GM12878 (cell line): ENCODE measurements at regions not wholly inside any gene's neighbourhood (a gene's known extent, or its start where the extent isn't known, plus 50 kb on each side); places are given as distances from the start of the nearest gene placed in this dataset.

ENCODE experiments used
- ATAC-seq: fragments of 200-7000 bp; cut with Tn5 transposase; 3 replicates; pipeline ENCODE4 v1.9.1; 2020; ENCODE audit warnings: mild to moderate bottlenecking, moderate library complexity
- BruUV-seq: library from RNA; stranded (reverse); fragments of 400-500 nt; replicated peaks from 2 replicates; lab custom pipeline; 2021; lab: Mats Ljungman, UMichigan
- CTCF ChIA-PET: fragments of 300-600 bp; sonication (Branson Sonifier 250); formaldehyde crosslinking; extraction: SDS; loops from one replicate; lab custom pipeline; 2021; ENCODE audit warnings: inconsistent platforms; lab: Yijun Ruan, JAX
- POLR2A ChIA-PET: fragments of 350-600 bp; formaldehyde crosslinking; extraction: SDS; loops from one replicate; lab custom pipeline; 2021; ENCODE audit warnings: inconsistent platforms; lab: Charles Lee
- RAD21 ChIA-PET: fragments of 300-600 bp; sonication (Branson Sonifier 250); formaldehyde crosslinking; loops from one replicate; lab custom pipeline; 2023; ENCODE audit warnings: antibody characterized with exemption; ENCODE audit not compliant: unreplicated experiment; lab: Charles Lee
- SMC1A ChIA-PET: fragments of 300-600 bp; sonication (Branson Sonifier 250); formaldehyde crosslinking; loops from one replicate; lab custom pipeline; 2023; ENCODE audit not compliant: unreplicated experiment, uncharacterized antibody; lab: Charles Lee
- DNase-seq: peaks from one replicate; pipeline ENCODE4 v3.0.0-alpha.2; 2011; ENCODE audit warnings: low read depth, low spot score
- FAIRE-seq: peaks from 3 replicates; lab custom pipeline; 2011; peaks lifted over from hg19 to GRCh38; lab: Jason Lieb, UNC
- H2AFZ ChIP-seq: 2 replicates; pipeline ENCODE4 v1.6.0; 2011; ENCODE audit warnings: low read depth, low read length, control low read depth; ENCODE audit not compliant: control insufficient read depth
- H3K27ac ChIP-seq: 2 replicates; pipeline ENCODE4 v1.5.1; 2011; ENCODE audit warnings: control low read depth; ENCODE audit not compliant: control insufficient read depth, insufficient read depth
- H3K27me3 ChIP-seq, 2 experiments: replicated peaks in 1 of 2; 2 replicates each; pipeline versions ENCODE4 v1.6.0 to v1.6.1; 2011; ENCODE audit warnings: low read length in 1 of 2; ENCODE audit not compliant: control insufficient read depth in 2 of 2, insufficient read depth in 2 of 2
- H3K36me3 ChIP-seq, 2 experiments: 2 replicates each; pipeline ENCODE4 v1.5.1; 2011; ENCODE audit warnings: low read length in 1 of 2; ENCODE audit not compliant: control insufficient read depth in 2 of 2, insufficient read depth in 2 of 2
- H3K4me1 ChIP-seq: 2 replicates; pipeline ENCODE4 v1.6.1; 2011; ENCODE audit warnings: mild to moderate bottlenecking, low read length, moderate library complexity, mixed read lengths; ENCODE audit not compliant: control insufficient read depth, insufficient read depth
- H3K4me2 ChIP-seq: 2 replicates; pipeline ENCODE4 v1.6.0; 2011; ENCODE audit warnings: control low read depth; ENCODE audit not compliant: control insufficient read depth, insufficient read depth
- H3K4me3 ChIP-seq: fragments of 200-600 bp; sonication (generic); 2 replicates; pipeline ENCODE4 v1.5.1; 2016
- H3K79me2 ChIP-seq: 2 replicates; pipeline ENCODE4 v1.6.0; 2011; ENCODE audit warnings: low read length; ENCODE audit not compliant: control insufficient read depth, insufficient read depth
- H3K9ac ChIP-seq: 2 replicates; pipeline ENCODE4 v1.8.0; 2011; ENCODE audit warnings: low read length, control low read depth, mixed read lengths; ENCODE audit not compliant: control insufficient read depth, insufficient read depth
- H3K9me3 ChIP-seq: replicated peaks from 3 replicates; pipeline ENCODE4 v1.5.1; 2011; ENCODE audit warnings: mild to moderate bottlenecking, low read length; ENCODE audit not compliant: control insufficient read depth, insufficient read depth
- H4K20me1 ChIP-seq: 2 replicates; pipeline ENCODE4 v1.6.0; 2011; ENCODE audit not compliant: control insufficient read depth, insufficient read depth
- EGR1 ChIP-seq, 2 experiments: IDR thresholded peaks; 1 replicate in 1 of 2; 2 replicates in 1 of 2; pipeline ENCODE4 v1.6.1; 2011 to 2012; ENCODE audit warnings: low read depth in 2 of 2, low read length in 2 of 2, borderline replicate concordance in 1 of 2, mild to moderate bottlenecking in 1 of 2, moderate library complexity in 1 of 2
- KLF5 ChIP-seq: fragments of 450-650 bp; IDR thresholded peaks from 2 replicates; pipeline ENCODE4 v1.6.1; 2014; ENCODE audit warnings: mild to moderate bottlenecking; ENCODE audit not compliant: partially characterized antibody
- LARP7 ChIP-seq: fragments of 450-650 bp; IDR thresholded peaks from 2 replicates; pipeline ENCODE4 v1.6.1; 2017; ENCODE audit warnings: mild to moderate bottlenecking
- RUNX3 ChIP-seq: IDR thresholded peaks from 2 replicates; pipeline ENCODE4 v1.6.1; 2012; ENCODE audit warnings: low read length, inconsistent platforms
- SMAD5 ChIP-seq: IDR thresholded peaks from 2 replicates; pipeline ENCODE4 v1.6.1; 2016; ENCODE audit warnings: antibody characterized with exemption, low read depth
- SMC3 ChIP-seq: IDR thresholded peaks from 2 replicates; pipeline ENCODE4 v1.6.1; 2011; ENCODE audit warnings: low read length, improper control_type of control experiment, borderline replicate concordance
- STAT1 ChIP-seq: fragments of 450-650 bp; conservative IDR thresholded peaks from 2 replicates; pipeline ENCODE4 v1.6.1; 2014; ENCODE audit warnings: antibody characterized with exemption, mild to moderate bottlenecking
- TCF3 ChIP-seq: IDR thresholded peaks from 2 replicates; pipeline ENCODE4 v1.6.1; 2012; ENCODE audit warnings: low read depth, mild to moderate bottlenecking, low read length, borderline replicate concordance; ENCODE audit not compliant: insufficient read depth
- ZNF592 ChIP-seq: fragments of 450-650 bp; IDR thresholded peaks from 2 replicates; pipeline ENCODE4 v1.6.1; 2017; ENCODE audit warnings: mild to moderate bottlenecking, moderate library complexity
- ZNF687 ChIP-seq: fragments of 450-650 bp; IDR thresholded peaks from 2 replicates; pipeline ENCODE4 v1.6.1; 2017; ENCODE audit warnings: mild to moderate bottlenecking, moderate library complexity
- WGBS: methylation state at CpG from one replicate; pipeline ENCODE4 v1.1.6; 2016; ENCODE audit warnings: low lambda C conversion rate; ENCODE audit not compliant: insufficient replicate concordance, insufficient coverage; ENCODE audit errors: missing lambda C conversion rate; 5-methylcytosine and 5-hydroxymethylcytosine counted together
- in situ Hi-C: fragments of 300-500 bp; cut with MboI; formaldehyde crosslinking; loops from 9 replicates; pipeline ENCODE4 v1.14.3; 2018; ENCODE audit warnings: mixed read lengths
- intact Hi-C: fragments of 100-400 bp; cut with micrococcal nuclease; formaldehyde crosslinking; loops from one replicate; pipeline ENCODE4 v1.14.2; 2022; ENCODE audit not compliant: unreplicated experiment

GRCh38 chr1:232468249-232468648 lies 161.7 kb downstream of the SIPA1L2 start:
- no peaks in the 10 kb centered on the region for H3K36me3 ChIP-seq
- no peaks in the 10 kb centered on the region for H3K79me2 ChIP-seq
- ChIA-PET POLR2A (no interaction called here), SMC1A (no interaction called here), CTCF (no interaction called here), RAD21 (no interaction called here)
- H3K4me3 ChIP-seq: no peak overlapping the region
- H3K27me3 ChIP-seq: no peaks in the 10 kb centered on the region
- no peaks in the 10 kb centered on the region for H3K9me3 ChIP-seq
- FAIRE-seq (no peak), DNase-seq (no peak), ATAC-seq (no peak)
- no peak overlapping the region for H3K9ac ChIP-seq
- no peak overlapping the region for H2AFZ ChIP-seq
- in situ Hi-C loops (no loop called here), intact Hi-C loops (no loop called here)
- H3K27ac ChIP-seq: no peak overlapping the region
- no peak for TF ChIP-seq KLF5
- no peak for TF ChIP-seq SMAD5
- no peak for TF ChIP-seq SMC3
- TF ChIP-seq STAT1: no peak
- TF ChIP-seq EGR1 (IDR thresholded peaks at IDR 0.05; ENCODE audit: borderline replicate concordance in 1 of 2, low read depth in 2 of 2, low read length in 2 of 2): no peak
- no TSS peak for BruUV-seq
- H3K4me1 ChIP-seq: no peaks in the 10 kb centered on the region
- H3K4me2 ChIP-seq: no peak overlapping the region
- 26% methylated on average over 3 of the region's 3 CpGs for WGBS
- H4K20me1 ChIP-seq: no peaks in the 10 kb centered on the region

DNA sequence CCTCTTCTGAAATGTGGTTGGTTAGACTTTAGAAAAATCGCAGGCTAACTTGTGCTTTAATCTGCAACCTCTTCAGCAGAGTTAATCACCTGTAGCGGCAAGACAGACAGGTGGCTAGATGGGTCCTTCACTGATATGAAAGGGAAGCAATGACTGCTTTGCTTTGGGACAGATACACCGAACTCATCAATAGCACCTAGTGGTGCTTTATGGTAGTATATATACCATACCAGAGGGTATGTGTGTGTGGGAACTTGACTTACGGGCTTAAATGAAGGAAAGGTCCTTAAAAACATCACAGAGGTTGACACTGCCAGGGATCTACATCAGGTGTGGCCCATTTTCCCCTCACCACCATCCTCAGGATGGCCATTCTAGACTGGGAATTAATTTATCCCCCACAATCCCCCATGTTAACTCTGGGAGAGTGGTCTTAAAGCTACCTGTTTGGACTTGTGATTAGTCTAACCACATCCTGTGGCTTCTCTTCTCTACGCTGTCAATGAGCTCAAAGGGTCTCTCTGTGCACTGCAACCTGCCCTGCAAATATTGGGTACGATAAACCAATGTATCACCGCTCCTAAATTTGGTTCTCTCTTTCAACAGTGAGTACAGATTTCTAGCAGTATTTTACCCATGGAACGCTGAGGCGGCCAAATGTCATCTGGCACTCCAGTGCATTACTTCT lies 162.7 kb downstream of the SIPA1L2 start:
- no peaks in the 10 kb centered on the region for H4K20me1 ChIP-seq
- ChIA-PET POLR2A (no interaction called here), CTCF (no interaction called here), SMC1A (no interaction called here), RAD21 (no interaction called here)
- in situ Hi-C loops: no loop called here
- BruUV-seq: no TSS peak
- FAIRE-seq (no peak), ATAC-seq (no peak; the same call in 2 of the 3 replicates), DNase-seq (no peak)
- no peak overlapping the region for H3K4me2 ChIP-seq
- H3K79me2 ChIP-seq: no peaks in the 10 kb centered on the region
- intact Hi-C loops: no loop called here
- H3K4me3 ChIP-seq: no peak overlapping the region
- no peak overlapping the region for H3K9ac ChIP-seq
- 51% methylated on average over 9 of the region's 9 CpGs for WGBS
- H3K36me3 ChIP-seq: no peaks in the 10 kb centered on the region
- H3K9me3 ChIP-seq: no peaks in the 10 kb centered on the region
- no peak overlapping the region for H3K27ac ChIP-seq
- H2AFZ ChIP-seq: no peak overlapping the region
- no peaks in the 10 kb centered on the region for H3K4me1 ChIP-seq
- no peaks in the 10 kb centered on the region for H3K27me3 ChIP-seq
- TF ChIP-seq ZNF687 (no peak), LARP7 (no peak), ZNF592 (no peak), RUNX3 (no peak), TCF3 (no peak)
